ENCODE measurements at regions not wholly inside any gene's neighbourhood (a gene's known extent, or its start where the extent isn't known, plus 50 kb on each side); places are given as distances from the start of the nearest gene placed in this dataset.

- TF ChIP-seq EP300 (IDR thresholded peaks at IDR 0.05; ENCODE audit: borderline replicate concordance), result no peak
- no peak for TF ChIP-seq CEBPB (IDR thresholded peaks at IDR 0.05)
- no peak for TF ChIP-seq YY1 (IDR thresholded peaks at IDR 0.05; ENCODE audit: low read depth)
- no peak for TF ChIP-seq NFIC (IDR thresholded peaks at IDR 0.05)
Observed at GRCh38 chr4:59175617-59176016, 2024.5 kb upstream of the ADGRL3 start.

Measured in Ishikawa (cell line).